ENCODE measurements at regions not wholly inside any gene's neighbourhood (a gene's known extent, or its start where the extent isn't known, plus 50 kb on each side); places are given as distances from the start of the nearest gene placed in this dataset.
A peak's percentile ranks its signal among the peaks of the same experiment; 100 is the strongest.

DNA sequence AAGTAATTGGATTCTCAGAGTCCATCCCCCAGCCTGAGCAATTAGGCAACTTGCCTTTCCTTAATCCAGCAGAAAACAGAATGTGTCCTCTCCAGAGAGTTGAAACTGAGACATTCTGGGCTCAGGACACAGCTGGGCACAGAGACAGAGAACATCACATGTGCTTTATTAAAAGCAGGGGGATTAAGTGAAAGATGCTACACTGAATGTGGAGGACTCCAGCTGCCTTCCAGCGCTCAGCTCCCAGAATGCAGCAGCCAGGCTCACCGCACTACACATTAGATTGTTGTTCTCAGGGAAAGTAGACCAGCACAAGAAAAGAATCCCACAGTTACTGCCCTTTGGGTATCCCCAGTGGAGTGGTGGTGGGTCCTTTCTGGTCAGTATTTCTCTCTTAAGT lies 141.6 kb upstream of the IL12B start:
- H3K27ac ChIP-seq (ENCODE audit: low read length), result no peak overlapping the region
- no peak overlapping the region for H3K4me3 ChIP-seq (ENCODE audit: low read depth in 1 of 2, low read length in 2 of 2)
- no peak overlapping the region for H2AFZ ChIP-seq (ENCODE audit: low read depth, low read length)
- no peaks in the 10 kb centered on the region for H3K79me2 ChIP-seq (ENCODE audit: insufficient read depth, low read length)
- peaks cover 12% of the 10 kb centered on the region for H3K4me1 ChIP-seq (ENCODE audit: insufficient read depth, low read length)
- ATAC-seq (ENCODE audit: insufficient read depth, low read depth) (no peak), DNase-seq (no peak)
- no peak overlapping the region for H3K4me2 ChIP-seq (ENCODE audit: insufficient read depth, low read length)
- H3K9me3 ChIP-seq (ENCODE audit: insufficient read depth, low read length, severe bottlenecking), result peaks cover 11% of the 10 kb centered on the region
- no peaks in the 10 kb centered on the region for H3K27me3 ChIP-seq (ENCODE audit: insufficient read depth, low read length, poor library complexity)
- H3K9ac ChIP-seq (ENCODE audit: low read depth, low read length), result no peak overlapping the region
- no peaks in the 10 kb centered on the region for H4K20me1 ChIP-seq (ENCODE audit: insufficient read depth, low read length)
- TF ChIP-seq, protein P1, sequence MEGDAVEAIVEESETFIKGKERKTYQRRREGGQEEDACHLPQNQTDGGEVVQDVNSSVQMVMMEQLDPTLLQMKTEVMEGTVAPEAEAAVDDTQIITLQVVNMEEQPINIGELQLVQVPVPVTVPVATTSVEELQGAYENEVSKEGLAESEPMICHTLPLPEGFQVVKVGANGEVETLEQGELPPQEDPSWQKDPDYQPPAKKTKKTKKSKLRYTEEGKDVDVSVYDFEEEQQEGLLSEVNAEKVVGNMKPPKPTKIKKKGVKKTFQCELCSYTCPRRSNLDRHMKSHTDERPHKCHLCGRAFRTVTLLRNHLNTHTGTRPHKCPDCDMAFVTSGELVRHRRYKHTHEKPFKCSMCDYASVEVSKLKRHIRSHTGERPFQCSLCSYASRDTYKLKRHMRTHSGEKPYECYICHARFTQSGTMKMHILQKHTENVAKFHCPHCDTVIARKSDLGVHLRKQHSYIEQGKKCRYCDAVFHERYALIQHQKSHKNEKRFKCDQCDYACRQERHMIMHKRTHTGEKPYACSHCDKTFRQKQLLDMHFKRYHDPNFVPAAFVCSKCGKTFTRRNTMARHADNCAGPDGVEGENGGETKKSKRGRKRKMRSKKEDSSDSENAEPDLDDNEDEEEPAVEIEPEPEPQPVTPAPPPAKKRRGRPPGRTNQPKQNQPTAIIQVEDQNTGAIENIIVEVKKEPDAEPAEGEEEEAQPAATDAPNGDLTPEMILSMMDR (IDR thresholded peaks at IDR 0.05; ENCODE audit: borderline replicate concordance, extremely low read depth, low read length, poor library complexity, severe bottlenecking), result no peak
- no peak for TF ChIP-seq EZH2 (IDR thresholded peaks at IDR 0.05; ENCODE audit: borderline replicate concordance, low read depth, low read length, severe bottlenecking)
- H3K36me3 ChIP-seq (ENCODE audit: insufficient read depth, low read length), result no peaks in the 10 kb centered on the region

DNA sequence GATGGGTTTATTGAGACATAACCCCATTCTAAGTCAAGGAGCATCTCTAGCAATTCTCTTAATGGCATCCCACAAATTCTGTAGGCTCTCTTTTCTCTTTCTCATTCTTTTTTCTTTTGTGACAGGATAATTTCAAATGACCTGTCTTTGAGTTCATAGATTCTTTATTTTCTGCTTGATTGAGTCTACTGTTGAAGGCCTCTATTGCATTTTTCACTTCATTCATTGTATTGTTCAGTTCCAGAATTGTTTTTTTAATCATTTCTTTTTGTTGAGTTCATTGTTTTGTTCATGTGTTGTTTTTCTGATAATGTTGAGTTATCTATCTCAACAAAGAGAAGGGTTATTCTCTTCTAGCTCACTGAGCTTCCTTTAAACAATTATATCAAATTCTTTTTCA lies 144.7 kb upstream of the IL12B start:
- no peak overlapping the region for H3K4me3 ChIP-seq (ENCODE audit: low read depth in 1 of 2, low read length in 2 of 2)
- DNase-seq (no peak), ATAC-seq (ENCODE audit: insufficient read depth, low read depth) (no peak)
- no peaks in the 10 kb centered on the region for H4K20me1 ChIP-seq (ENCODE audit: insufficient read depth, low read length)
- no peak overlapping the region for H3K9ac ChIP-seq (ENCODE audit: low read depth, low read length)
- no peak overlapping the region for H2AFZ ChIP-seq (ENCODE audit: low read depth, low read length)
- H3K27me3 ChIP-seq (ENCODE audit: insufficient read depth, low read length, poor library complexity), result no peaks in the 10 kb centered on the region
- H3K79me2 ChIP-seq (ENCODE audit: insufficient read depth, low read length), result no peaks in the 10 kb centered on the region
- H3K36me3 ChIP-seq (ENCODE audit: insufficient read depth, low read length), result no peaks in the 10 kb centered on the region
- peaks cover 11% of the 10 kb centered on the region for H3K9me3 ChIP-seq (ENCODE audit: insufficient read depth, low read length, severe bottlenecking)
- H3K27ac ChIP-seq (ENCODE audit: low read length), result no peak overlapping the region
- TF ChIP-seq EZH2 (IDR thresholded peaks at IDR 0.05; ENCODE audit: borderline replicate concordance, low read depth, low read length, severe bottlenecking), result no peak
- TF ChIP-seq, protein P1 (IDR thresholded peaks at IDR 0.05; ENCODE audit: borderline replicate concordance, extremely low read depth, low read length, poor library complexity, severe bottlenecking), result no peak
- no peak overlapping the region for H3K4me2 ChIP-seq (ENCODE audit: insufficient read depth, low read length)
- peaks cover 6% of the 10 kb centered on the region for H3K4me1 ChIP-seq (ENCODE audit: insufficient read depth, low read length)

DNA sequence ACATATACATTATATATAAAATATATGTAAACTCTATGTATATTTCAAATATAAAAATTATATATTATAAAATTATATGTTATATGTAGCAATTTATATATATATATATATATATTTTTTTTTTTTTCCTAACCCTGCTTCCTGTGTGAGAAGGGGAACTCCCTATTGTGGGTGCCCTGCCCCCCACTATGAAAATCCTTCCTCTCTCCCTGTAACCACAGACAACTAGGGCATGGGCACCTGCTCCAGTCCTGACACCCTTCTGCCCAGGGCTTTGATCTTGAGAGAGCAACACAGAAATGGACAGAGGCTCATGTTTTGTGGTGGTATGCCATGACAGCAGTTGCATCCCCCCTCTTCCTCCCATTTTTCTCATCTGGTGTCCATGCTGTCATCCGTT lies 148.7 kb upstream of the IL12B start:
- H3K27me3 ChIP-seq (ENCODE audit: insufficient read depth, low read length, poor library complexity), result no peaks in the 10 kb centered on the region
- peak; percentile 94 for ATAC-seq (ENCODE audit: insufficient read depth, low read depth)
- peak; percentile 70 for DNase-seq
- H3K79me2 ChIP-seq (ENCODE audit: insufficient read depth, low read length), result no peaks in the 10 kb centered on the region
- no peaks in the 10 kb centered on the region for H4K20me1 ChIP-seq (ENCODE audit: insufficient read depth, low read length)
- TF ChIP-seq EZH2 (IDR thresholded peaks at IDR 0.05; ENCODE audit: borderline replicate concordance, low read depth, low read length, severe bottlenecking), result no peak
- TF ChIP-seq, protein P1 (IDR thresholded peaks at IDR 0.05; ENCODE audit: borderline replicate concordance, extremely low read depth, low read length, poor library complexity, severe bottlenecking), result no peak
- no peak overlapping the region for H3K27ac ChIP-seq (ENCODE audit: low read length)
- H3K9me3 ChIP-seq (ENCODE audit: insufficient read depth, low read length, severe bottlenecking), result peaks cover 11% of the 10 kb centered on the region
- H3K4me1 ChIP-seq (ENCODE audit: insufficient read depth, low read length), result peaks cover 6% of the 10 kb centered on the region
- no peak overlapping the region for H2AFZ ChIP-seq (ENCODE audit: low read depth, low read length)
- H3K9ac ChIP-seq (ENCODE audit: low read depth, low read length), result no peak overlapping the region
- no peak overlapping the region for H3K4me3 ChIP-seq (ENCODE audit: low read depth in 1 of 2, low read length in 2 of 2)
- no peak overlapping the region for H3K4me2 ChIP-seq (ENCODE audit: insufficient read depth, low read length)
- H3K36me3 ChIP-seq (ENCODE audit: insufficient read depth, low read length), result no peaks in the 10 kb centered on the region

DNA sequence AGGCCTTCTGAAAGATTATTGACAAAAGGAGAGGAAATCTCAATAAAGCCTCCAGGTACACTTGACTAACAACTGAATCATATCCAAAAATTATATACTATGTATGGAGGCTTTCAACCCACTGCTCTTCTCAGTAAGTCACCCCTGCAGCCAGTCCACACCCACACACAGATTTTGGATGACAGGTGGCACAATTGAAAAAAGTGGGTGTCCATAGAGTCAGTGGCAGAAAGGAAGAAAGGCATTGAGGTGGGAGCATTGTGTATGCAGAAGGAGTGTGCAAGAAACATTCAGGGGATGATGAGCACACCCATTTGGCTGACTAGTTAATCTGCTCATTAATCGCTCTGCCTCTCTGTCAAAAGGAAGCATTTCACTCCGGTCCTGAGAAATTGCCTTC lies 150.6 kb upstream of the IL12B start:
- no peak overlapping the region for H3K9ac ChIP-seq (ENCODE audit: low read depth, low read length)

More for the DNA sequence above, 150.6 kb upstream of the IL12B start:
- H3K4me3 ChIP-seq (ENCODE audit: low read depth in 1 of 2, low read length in 2 of 2), result no peak overlapping the region
- no peaks in the 10 kb centered on the region for H3K9me3 ChIP-seq (ENCODE audit: insufficient read depth, low read length, severe bottlenecking)
- no peak for TF ChIP-seq EZH2 (IDR thresholded peaks at IDR 0.05; ENCODE audit: borderline replicate concordance, low read depth, low read length, severe bottlenecking)
- TF ChIP-seq, protein P1 (IDR thresholded peaks at IDR 0.05; ENCODE audit: borderline replicate concordance, extremely low read depth, low read length, poor library complexity, severe bottlenecking), result no peak
- no peaks in the 10 kb centered on the region for H4K20me1 ChIP-seq (ENCODE audit: insufficient read depth, low read length)
- H3K27me3 ChIP-seq (ENCODE audit: insufficient read depth, low read length, poor library complexity), result no peaks in the 10 kb centered on the region
- DNase-seq (no peak), ATAC-seq (ENCODE audit: insufficient read depth, low read depth) (no peak)
- H3K4me2 ChIP-seq (ENCODE audit: insufficient read depth, low read length), result no peak overlapping the region
- H3K27ac ChIP-seq (ENCODE audit: low read length), result no peak overlapping the region
- H2AFZ ChIP-seq (ENCODE audit: low read depth, low read length), result no peak overlapping the region
- H3K79me2 ChIP-seq (ENCODE audit: insufficient read depth, low read length), result no peaks in the 10 kb centered on the region
- H3K4me1 ChIP-seq (ENCODE audit: insufficient read depth, low read length), result peaks cover 6% of the 10 kb centered on the region
- no peaks in the 10 kb centered on the region for H3K36me3 ChIP-seq (ENCODE audit: insufficient read depth, low read length)
